HepG2 (cell line): ENCODE measurements at regions not wholly inside any gene's neighbourhood (a gene's known extent, or its start where the extent isn't known, plus 50 kb on each side); places are given as distances from the start of the nearest gene placed in this dataset.

ENCODE experiments used
- ATF2 ChIP-seq: sonication (generic); formaldehyde crosslinking; IDR thresholded peaks from 2 replicates; pipeline ENCODE4 v1.4.0; 2020; ENCODE audit warnings: missing genetic modification reagents
- DR1 ChIP-seq: sonication (generic); formaldehyde crosslinking; IDR thresholded peaks from 2 replicates; pipeline ENCODE4 v1.8.0; 2021; ENCODE audit warnings: mild to moderate bottlenecking, missing genetic modification reagents, inconsistent platforms
- FOSL2 ChIP-seq: sonication (generic); formaldehyde crosslinking; IDR thresholded peaks from 2 replicates; pipeline ENCODE4 v1.4.0; 2020; ENCODE audit warnings: missing genetic modification reagents
- HNRNPK ChIP-seq: fragments of 200-400 bp; formaldehyde crosslinking; IDR thresholded peaks from 2 replicates; pipeline ENCODE4 v1.6.1; 2018; ENCODE audit warnings: low read length, low read depth, moderate library complexity, mild to moderate bottlenecking; ENCODE audit not compliant: poor library complexity, severe bottlenecking
- KDM2A ChIP-seq: sonication (generic); formaldehyde crosslinking; IDR thresholded peaks from 2 replicates; pipeline ENCODE4 v1.4.0; 2020; ENCODE audit warnings: low read depth, missing genetic modification reagents, borderline replicate concordance
- ZBTB43 ChIP-seq: sonication (generic); formaldehyde crosslinking; conservative IDR thresholded peaks from 2 replicates; pipeline ENCODE4 v1.4.0; 2020; ENCODE audit warnings: missing genetic modification reagents
- ZBTB7B ChIP-seq: sonication (generic); formaldehyde crosslinking; IDR thresholded peaks from 2 replicates; pipeline ENCODE4 v1.4.0; 2020; ENCODE audit warnings: missing genetic modification reagents
- ZNF547 ChIP-seq: sonication (generic); formaldehyde crosslinking; IDR thresholded peaks from 2 replicates; pipeline ENCODE4 v1.5.1; 2020; ENCODE audit warnings: mild to moderate bottlenecking, missing genetic modification reagents
- ZNF609 ChIP-seq: sonication (generic); formaldehyde crosslinking; IDR thresholded peaks from 2 replicates; pipeline ENCODE4 v1.4.0; 2020; ENCODE audit warnings: mild to moderate bottlenecking, missing genetic modification reagents, borderline replicate concordance
- ZNF670 ChIP-seq: sonication (generic); formaldehyde crosslinking; IDR thresholded peaks from 2 replicates; pipeline ENCODE4 v1.8.0; 2022; ENCODE audit warnings: mild to moderate bottlenecking, missing genetic modification reagents, borderline replicate concordance
- TF ChIP-seq, protein P1 (sequence below): sonication (generic); formaldehyde crosslinking; IDR thresholded peaks from 2 replicates; pipeline ENCODE4 v1.5.1; 2020; ENCODE audit warnings: missing genetic modification reagents, mild to moderate bottlenecking, borderline replicate concordance
- TF ChIP-seq, protein P2 (sequence below): sonication (generic); formaldehyde crosslinking; IDR thresholded peaks from 2 replicates; pipeline ENCODE4 v1.5.1; 2020; ENCODE audit warnings: mild to moderate bottlenecking, missing genetic modification reagents, moderate library complexity

DNA sequence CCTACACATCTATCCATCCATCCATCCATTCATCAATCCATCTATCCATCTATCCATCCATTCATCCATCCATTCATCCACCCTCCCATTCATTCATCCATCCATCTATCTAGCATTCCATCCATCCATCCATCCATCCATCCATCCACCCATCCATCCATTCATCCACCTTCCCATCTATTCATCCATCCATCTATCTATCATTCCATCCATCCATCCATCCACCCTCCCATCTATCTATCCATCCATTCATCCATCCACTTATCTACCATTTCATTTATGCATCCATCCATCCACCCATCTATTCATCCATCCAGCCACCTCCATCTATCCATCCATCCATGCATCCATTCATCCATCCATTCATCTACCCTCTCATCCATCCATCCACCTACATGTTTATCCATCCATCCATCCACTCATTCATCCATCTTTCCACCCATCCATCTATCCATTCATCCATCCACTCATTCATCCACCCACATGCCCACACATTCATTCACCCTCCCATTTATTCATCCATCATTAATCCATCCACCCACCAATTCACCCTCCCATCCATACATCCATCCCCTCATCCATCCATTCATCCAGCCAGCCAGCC, 258.5 kb downstream of the CRLF2 start (continued):
- TF ChIP-seq HNRNPK: no peak
- TF ChIP-seq, protein P1, sequence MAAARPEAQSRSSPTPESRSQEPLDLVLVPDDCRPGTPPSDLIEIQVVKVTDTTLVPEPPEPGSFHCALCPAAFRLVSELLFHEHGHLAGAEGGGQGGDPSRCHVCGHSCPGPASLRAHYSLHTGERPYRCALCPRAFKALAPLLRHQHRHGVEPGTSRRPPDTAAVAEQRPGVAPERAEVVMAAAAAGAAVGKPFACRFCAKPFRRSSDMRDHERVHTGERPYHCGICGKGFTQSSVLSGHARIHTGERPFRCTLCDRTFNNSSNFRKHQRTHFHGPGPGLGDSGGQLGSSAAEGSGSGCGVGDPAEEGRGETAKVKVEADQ (CRISPR knock-in tag): no peak
- TF ChIP-seq, protein P2, sequence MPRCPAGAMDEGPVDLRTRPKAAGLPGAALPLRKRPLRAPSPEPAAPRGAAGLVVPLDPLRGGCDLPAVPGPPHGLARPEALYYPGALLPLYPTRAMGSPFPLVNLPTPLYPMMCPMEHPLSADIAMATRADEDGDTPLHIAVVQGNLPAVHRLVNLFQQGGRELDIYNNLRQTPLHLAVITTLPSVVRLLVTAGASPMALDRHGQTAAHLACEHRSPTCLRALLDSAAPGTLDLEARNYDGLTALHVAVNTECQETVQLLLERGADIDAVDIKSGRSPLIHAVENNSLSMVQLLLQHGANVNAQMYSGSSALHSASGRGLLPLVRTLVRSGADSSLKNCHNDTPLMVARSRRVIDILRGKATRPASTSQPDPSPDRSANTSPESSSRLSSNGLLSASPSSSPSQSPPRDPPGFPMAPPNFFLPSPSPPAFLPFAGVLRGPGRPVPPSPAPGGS (CRISPR knock-in tag): no peak
- no peak for TF ChIP-seq FOSL2 (CRISPR knock-in tag)
- TF ChIP-seq ZBTB7B (CRISPR knock-in tag): no peak
- no peak for TF ChIP-seq DR1 (CRISPR knock-in tag)
- TF ChIP-seq ZBTB43 (CRISPR knock-in tag): no peak
- TF ChIP-seq KDM2A (CRISPR knock-in tag): no peak
- no peak for TF ChIP-seq ATF2 (CRISPR knock-in tag)
- no peak for TF ChIP-seq ZNF670 (CRISPR knock-in tag)
- TF ChIP-seq ZNF609 (CRISPR knock-in tag): no peak
- TF ChIP-seq ZNF547: no peak
- TF ChIP-seq, all 625 proteins: peak for 0
